ENCODE measurements at regions not wholly inside any gene's neighbourhood (a gene's known extent, or its start where the extent isn't known, plus 50 kb on each side); places are given as distances from the start of the nearest gene placed in this dataset.

- no peak for DNase-seq (ENCODE audit: low read depth)
- no peak overlapping the region for H3K4me3 ChIP-seq (ENCODE audit: low read depth, low read length)
- TF ChIP-seq, protein P1, sequence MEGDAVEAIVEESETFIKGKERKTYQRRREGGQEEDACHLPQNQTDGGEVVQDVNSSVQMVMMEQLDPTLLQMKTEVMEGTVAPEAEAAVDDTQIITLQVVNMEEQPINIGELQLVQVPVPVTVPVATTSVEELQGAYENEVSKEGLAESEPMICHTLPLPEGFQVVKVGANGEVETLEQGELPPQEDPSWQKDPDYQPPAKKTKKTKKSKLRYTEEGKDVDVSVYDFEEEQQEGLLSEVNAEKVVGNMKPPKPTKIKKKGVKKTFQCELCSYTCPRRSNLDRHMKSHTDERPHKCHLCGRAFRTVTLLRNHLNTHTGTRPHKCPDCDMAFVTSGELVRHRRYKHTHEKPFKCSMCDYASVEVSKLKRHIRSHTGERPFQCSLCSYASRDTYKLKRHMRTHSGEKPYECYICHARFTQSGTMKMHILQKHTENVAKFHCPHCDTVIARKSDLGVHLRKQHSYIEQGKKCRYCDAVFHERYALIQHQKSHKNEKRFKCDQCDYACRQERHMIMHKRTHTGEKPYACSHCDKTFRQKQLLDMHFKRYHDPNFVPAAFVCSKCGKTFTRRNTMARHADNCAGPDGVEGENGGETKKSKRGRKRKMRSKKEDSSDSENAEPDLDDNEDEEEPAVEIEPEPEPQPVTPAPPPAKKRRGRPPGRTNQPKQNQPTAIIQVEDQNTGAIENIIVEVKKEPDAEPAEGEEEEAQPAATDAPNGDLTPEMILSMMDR (IDR thresholded peaks at IDR 0.05; ENCODE audit: low read depth, low read length, missing control alignments): no peak
These were observed 815.5 kb downstream of the TLE1 start for GRCh38 chr9:80873861-80874260.

DNA sequence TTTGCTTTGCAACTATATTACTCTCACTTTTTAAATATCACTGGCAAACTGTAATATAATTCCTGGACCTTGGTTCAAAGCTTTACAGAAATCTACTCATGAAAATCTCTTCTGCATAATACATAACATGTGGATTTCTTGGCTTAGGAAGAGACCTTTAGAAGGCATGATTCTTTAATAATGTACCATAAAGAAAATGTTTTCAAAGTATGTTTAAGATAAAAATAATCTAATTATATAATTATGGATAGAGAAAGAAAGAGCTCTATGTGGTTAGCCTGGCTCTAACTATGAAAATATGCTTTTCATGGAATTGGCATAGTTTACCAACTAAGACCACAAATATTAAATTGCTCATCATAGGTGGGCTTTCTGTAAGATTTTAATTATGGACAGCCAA lies 817.8 kb downstream of the TLE1 start:
- TF ChIP-seq, protein P1 (IDR thresholded peaks at IDR 0.05; ENCODE audit: low read depth, low read length, missing control alignments): no peak
- no peak for DNase-seq (ENCODE audit: low read depth)
- H3K4me3 ChIP-seq (ENCODE audit: low read depth, low read length): no peak overlapping the region

GRCh38 chr9:80867731-80868130 lies 821.6 kb downstream of the TLE1 start:
- DNase-seq (ENCODE audit: low read depth): no peak
- TF ChIP-seq, protein P1 (IDR thresholded peaks at IDR 0.05; ENCODE audit: low read depth, low read length, missing control alignments): no peak
- no peak overlapping the region for H3K4me3 ChIP-seq (ENCODE audit: low read depth, low read length)

DNA sequence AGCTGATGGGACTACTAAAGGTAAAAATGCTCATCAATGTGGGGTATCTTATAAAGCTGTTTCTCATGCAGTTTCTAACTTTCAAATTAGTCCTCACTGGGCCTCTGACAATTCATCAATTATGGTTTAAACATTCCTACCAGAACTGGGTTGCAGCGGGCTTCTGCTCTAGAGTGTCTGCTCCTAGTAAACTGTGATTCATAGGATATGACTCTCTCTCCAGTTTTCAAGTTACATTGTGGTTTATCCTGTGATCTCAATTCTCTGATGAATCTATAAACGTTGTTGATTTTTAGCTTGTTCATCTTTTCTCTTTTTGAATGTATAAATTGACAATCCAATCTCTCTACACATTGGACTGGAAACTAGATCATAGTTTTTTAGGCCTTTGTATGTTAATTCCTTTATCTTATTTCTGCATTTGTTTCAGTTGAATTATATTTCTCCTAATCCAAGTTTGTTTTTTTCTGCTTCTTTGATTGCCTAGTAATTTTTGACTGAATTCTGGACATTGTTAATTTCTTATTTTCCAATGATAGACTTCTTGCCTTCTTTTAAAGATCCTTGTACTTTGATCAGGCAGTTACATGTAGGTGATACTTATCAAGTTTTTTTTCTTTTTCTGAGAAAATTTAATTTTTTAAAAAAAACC lies 822.6 kb downstream of the TLE1 start:
- H3K4me3 ChIP-seq (ENCODE audit: low read depth, low read length): no peak overlapping the region
- TF ChIP-seq, protein P1 (IDR thresholded peaks at IDR 0.05; ENCODE audit: low read depth, low read length, missing control alignments): no peak
- DNase-seq (ENCODE audit: low read depth): no peak

- DNase-seq (ENCODE audit: low read depth): no peak
- no peak overlapping the region for H3K4me3 ChIP-seq (ENCODE audit: low read depth, low read length)
- TF ChIP-seq, protein P1 (IDR thresholded peaks at IDR 0.05; ENCODE audit: low read depth, low read length, missing control alignments): no peak
These were observed 823.2 kb downstream of the TLE1 start for GRCh38 chr9:80866121-80866520.

GRCh38 chr9:80843028-80843427 lies 846.3 kb downstream of the TLE1 start:
- TF ChIP-seq, protein P1 (IDR thresholded peaks at IDR 0.05; ENCODE audit: low read depth, low read length, missing control alignments): no peak
- DNase-seq (ENCODE audit: low read depth): no peak

DNA sequence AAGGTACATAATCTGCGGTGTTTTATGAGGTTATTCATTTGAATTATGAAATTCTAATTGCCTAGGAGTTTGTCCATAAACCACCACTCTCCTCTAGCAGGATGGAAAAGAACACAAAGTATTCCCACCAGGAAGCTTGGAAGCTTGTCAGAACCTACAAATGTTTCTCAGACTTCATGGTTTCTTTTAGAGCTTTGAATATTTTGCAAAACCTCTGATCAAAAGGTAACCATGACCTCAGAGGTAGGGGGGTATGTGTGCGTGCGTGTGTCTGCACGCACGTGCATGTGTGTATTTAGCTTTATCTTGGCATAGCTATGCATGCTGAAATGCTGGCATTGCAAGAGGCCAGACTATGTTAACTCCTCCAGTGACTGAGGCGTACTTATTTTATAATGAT lies 847.0 kb downstream of the TLE1 start:
- H3K4me3 ChIP-seq (ENCODE audit: low read depth, low read length): no peak overlapping the region
- TF ChIP-seq, protein P1 (IDR thresholded peaks at IDR 0.05; ENCODE audit: low read depth, low read length, missing control alignments): no peak
- DNase-seq (ENCODE audit: low read depth): no peak

More at GRCh38 chr9:80843028-80843427, 846.3 kb downstream of the TLE1 start:
- no peak overlapping the region for H3K4me3 ChIP-seq (ENCODE audit: low read depth, low read length)
